OCI-LY3 (cell line): ENCODE measurements at regions not wholly inside any gene's neighbourhood (a gene's known extent, or its start where the extent isn't known, plus 50 kb on each side); places are given as distances from the start of the nearest gene placed in this dataset.

ENCODE experiments used
- EZH2phosphoT487 ChIP-seq: fragments of 200-600 bp; shearing (Covaris generic); IDR thresholded peaks from 2 replicates; pipeline ENCODE4 v1.6.1; 2018; ENCODE audit warnings: antibody characterized with exemption, mixed run types, low read depth
- TF ChIP-seq, protein P1 (sequence below): fragments of 200-600, 300-600 bp; sonication (generic); IDR thresholded peaks from 2 replicates; pipeline ENCODE4 v1.5.1; 2014; ENCODE audit warnings: antibody characterized with exemption, low read length, low read depth

DNA sequence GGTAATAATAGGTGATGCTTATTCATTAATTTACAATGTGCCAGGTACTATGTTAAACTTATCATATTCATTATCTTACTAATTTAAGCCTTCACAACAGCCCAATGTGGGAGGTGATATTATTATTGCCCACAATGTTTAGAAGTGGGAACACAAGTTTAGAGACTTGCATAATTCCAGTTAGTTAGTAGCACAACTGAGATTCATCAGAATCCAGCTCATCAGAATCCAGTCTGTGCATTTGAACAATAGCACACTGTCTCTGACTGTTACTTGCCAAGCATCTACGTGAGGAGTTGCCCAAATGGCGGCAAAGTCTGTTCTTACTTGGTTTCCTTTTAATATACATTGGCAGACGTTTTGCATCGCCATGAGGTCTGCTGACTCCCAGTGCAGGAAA, 110.9 kb upstream of the BASP1 start:
- TF ChIP-seq EZH2phosphoT487: no peak
- TF ChIP-seq, protein P1, sequence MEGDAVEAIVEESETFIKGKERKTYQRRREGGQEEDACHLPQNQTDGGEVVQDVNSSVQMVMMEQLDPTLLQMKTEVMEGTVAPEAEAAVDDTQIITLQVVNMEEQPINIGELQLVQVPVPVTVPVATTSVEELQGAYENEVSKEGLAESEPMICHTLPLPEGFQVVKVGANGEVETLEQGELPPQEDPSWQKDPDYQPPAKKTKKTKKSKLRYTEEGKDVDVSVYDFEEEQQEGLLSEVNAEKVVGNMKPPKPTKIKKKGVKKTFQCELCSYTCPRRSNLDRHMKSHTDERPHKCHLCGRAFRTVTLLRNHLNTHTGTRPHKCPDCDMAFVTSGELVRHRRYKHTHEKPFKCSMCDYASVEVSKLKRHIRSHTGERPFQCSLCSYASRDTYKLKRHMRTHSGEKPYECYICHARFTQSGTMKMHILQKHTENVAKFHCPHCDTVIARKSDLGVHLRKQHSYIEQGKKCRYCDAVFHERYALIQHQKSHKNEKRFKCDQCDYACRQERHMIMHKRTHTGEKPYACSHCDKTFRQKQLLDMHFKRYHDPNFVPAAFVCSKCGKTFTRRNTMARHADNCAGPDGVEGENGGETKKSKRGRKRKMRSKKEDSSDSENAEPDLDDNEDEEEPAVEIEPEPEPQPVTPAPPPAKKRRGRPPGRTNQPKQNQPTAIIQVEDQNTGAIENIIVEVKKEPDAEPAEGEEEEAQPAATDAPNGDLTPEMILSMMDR: no peak
